Neural crest cell (in vitro differentiated cells): ENCODE measurements at regions not wholly inside any gene's neighbourhood (a gene's known extent, or its start where the extent isn't known, plus 50 kb on each side); places are given as distances from the start of the nearest gene placed in this dataset.

Source experiments
- DNase-seq: peaks from one replicate; pipeline ENCODE4 v3.0.0; 2021; ENCODE audit warnings: low read depth, mixed read lengths, low spot score
- H3K27ac Mint-ChIP-seq: one replicate; pipeline ENCODE4 v1.8.0; 2021; ENCODE audit warnings: mild to moderate bottlenecking, mixed read lengths; ENCODE audit not compliant: unreplicated experiment
- H3K27me3 Mint-ChIP-seq: 2 replicates; pipeline ENCODE4 v1.8.0; 2021; ENCODE audit warnings: low read depth, mild to moderate bottlenecking, mixed read lengths
- H3K36me3 Mint-ChIP-seq: 2 replicates; pipeline ENCODE4 v1.8.0; 2021; ENCODE audit warnings: low read depth, mild to moderate bottlenecking, mixed read lengths
- H3K4me1 Mint-ChIP-seq: 2 replicates; pipeline ENCODE4 v1.8.0; 2021; ENCODE audit warnings: mixed read lengths
- H3K4me3 Mint-ChIP-seq: one replicate; pipeline ENCODE4 v1.8.0; 2021; ENCODE audit warnings: mild to moderate bottlenecking, mixed read lengths
- H3K9me3 Mint-ChIP-seq: 2 replicates; pipeline ENCODE4 v1.8.0; 2021; ENCODE audit warnings: mixed read lengths
- CTCF ChIP-seq: fragments of 200-600 bp; sonication (generic); conservative IDR thresholded peaks from 2 replicates; pipeline ENCODE4 v1.5.0; 2021; ENCODE audit warnings: antibody characterized with exemption, mild to moderate bottlenecking

- Mint-ChIP-seq H3K4me1 (peaks cover 17% of the 10 kb centered on the region), H3K4me3 (no peak overlapping the region), H3K27me3 (no peaks in the 10 kb centered on the region), H3K36me3 (peaks cover 8% of the 10 kb centered on the region), H3K9me3 (peaks cover 3% of the 10 kb centered on the region), H3K27ac (no peak overlapping the region)
- no peak for TF ChIP-seq CTCF
- DNase-seq = no peak
Observed at GRCh38 chr14:101151927-101152305, 248.4 kb upstream of the RTL1 start.

GRCh38 chr14:101152855-101153254, 249.3 kb upstream of the RTL1 start:
- H3K36me3 Mint-ChIP-seq = peaks cover 11% of the 10 kb centered on the region
- no peak for TF ChIP-seq CTCF
- peak overlapping the region; percentile 75 for H3K27ac Mint-ChIP-seq
- no peaks in the 10 kb centered on the region for H3K27me3 Mint-ChIP-seq
- H3K4me3 Mint-ChIP-seq = no peak overlapping the region
- peaks cover 7% of the 10 kb centered on the region for H3K9me3 Mint-ChIP-seq
- DNase-seq = no peak
- H3K4me1 Mint-ChIP-seq = peaks cover 15% of the 10 kb centered on the region

GRCh38 chr14:101153691-101154090, 250.2 kb upstream of the RTL1 start:
- peaks cover 8% of the 10 kb centered on the region for H3K4me1 Mint-ChIP-seq
- peaks cover 5% of the 10 kb centered on the region for H3K9me3 Mint-ChIP-seq
- DNase-seq = no peak
- peaks cover 4% of the 10 kb centered on the region for H3K36me3 Mint-ChIP-seq
- H3K4me3 Mint-ChIP-seq = no peak overlapping the region
- no peak for TF ChIP-seq CTCF
- H3K27me3 Mint-ChIP-seq = no peaks in the 10 kb centered on the region
- peak overlapping the region; percentile 19 for H3K27ac Mint-ChIP-seq

GRCh38 chr14:101155575-101155974, 252.1 kb upstream of the RTL1 start:
- Mint-ChIP-seq H3K36me3 (peaks cover 6% of the 10 kb centered on the region), H3K9me3 (peaks cover 7% of the 10 kb centered on the region), H3K4me3 (no peak overlapping the region), H3K27ac (no peak overlapping the region), H3K27me3 (no peaks in the 10 kb centered on the region), H3K4me1 (peaks cover 4% of the 10 kb centered on the region)
- TF ChIP-seq CTCF = no peak
- no peak for DNase-seq

GRCh38 chr14:101167428-101167827, 263.9 kb upstream of the RTL1 start:
- Mint-ChIP-seq H3K4me3 (no peak overlapping the region), H3K27me3 (no peaks in the 10 kb centered on the region), H3K4me1 (no peaks in the 10 kb centered on the region), H3K36me3 (peaks cover 17% of the 10 kb centered on the region), H3K9me3 (peaks cover 27% of the 10 kb centered on the region), H3K27ac (no peak overlapping the region)
- no peak for TF ChIP-seq CTCF
- DNase-seq = no peak

GRCh38 chr14:101169267-101169666, 265.7 kb upstream of the RTL1 start:
- TF ChIP-seq CTCF = no peak
- Mint-ChIP-seq H3K36me3 (peaks cover 17% of the 10 kb centered on the region), H3K4me1 (no peaks in the 10 kb centered on the region), H3K4me3 (no peak overlapping the region), H3K9me3 (peaks cover 26% of the 10 kb centered on the region), H3K27me3 (no peaks in the 10 kb centered on the region), H3K27ac (no peak overlapping the region)
- no peak for DNase-seq
